Bronchial epithelial cell (primary cell): ENCODE measurements at regions not wholly inside any gene's neighbourhood (a gene's known extent, or its start where the extent isn't known, plus 50 kb on each side); places are given as distances from the start of the nearest gene placed in this dataset.
A peak's percentile ranks its signal among the peaks of the same experiment; 100 is the strongest.

Experiments used
- DNase-seq: peaks from one replicate; pipeline ENCODE4 v3.0.0-alpha.2; 2010; ENCODE audit warnings: low read depth
- FAIRE-seq: peaks from 2 replicates; lab custom pipeline; 2011; peaks lifted over from hg19 to GRCh38; lab: Jason Lieb, UNC
- H3K27me3 ChIP-seq: 2 replicates; pipeline ENCODE4 v1.5.1; 2011; ENCODE audit warnings: low read length; ENCODE audit not compliant: control insufficient read depth, insufficient read depth
- H3K36me3 ChIP-seq: 2 replicates; pipeline ENCODE4 v1.5.1; 2011; ENCODE audit warnings: low read length; ENCODE audit not compliant: control insufficient read depth, insufficient read depth
- H3K4me3 ChIP-seq: 2 replicates; pipeline ENCODE4 v1.5.1; 2011; ENCODE audit warnings: mild to moderate bottlenecking, low read depth, low read length, control low read depth
- CTCF ChIP-seq: IDR thresholded peaks from 2 replicates; pipeline ENCODE4 v1.5.1; 2011; ENCODE audit warnings: mild to moderate bottlenecking, moderate library complexity, low read length, control low read depth, inconsistent platforms; ENCODE audit not compliant: insufficient read depth, severe bottlenecking

- Histone ChIP-seq H3K36me3 (no peaks in the 10 kb centered on the region), H3K4me3 (no peak overlapping the region), H3K27me3 (no peaks in the 10 kb centered on the region)
- DNase-seq (peak; percentile 11), FAIRE-seq (no peak)
- TF ChIP-seq CTCF, result no peak
Observed at GRCh38 chr1:199720496-199720895, 307.0 kb upstream of the NR5A2 start.

GRCh38 chr1:199721001-199721400 lies 306.5 kb upstream of the NR5A2 start:
- Histone ChIP-seq H3K36me3 (no peaks in the 10 kb centered on the region), H3K27me3 (no peaks in the 10 kb centered on the region), H3K4me3 (no peak overlapping the region)
- FAIRE-seq (no peak), DNase-seq (no peak)
- TF ChIP-seq CTCF, result no peak

GRCh38 chr1:199723250-199723956 lies 304.1 kb upstream of the NR5A2 start:
- Histone ChIP-seq H3K27me3 (no peaks in the 10 kb centered on the region), H3K36me3 (no peaks in the 10 kb centered on the region), H3K4me3 (no peak overlapping the region)
- peak; percentile 27 for DNase-seq
- no peak for FAIRE-seq
- TF ChIP-seq CTCF, result no peak

GRCh38 chr1:199724049-199724448 lies 303.5 kb upstream of the NR5A2 start:
- FAIRE-seq (no peak), DNase-seq (no peak)
- Histone ChIP-seq H3K27me3 (no peaks in the 10 kb centered on the region), H3K4me3 (no peak overlapping the region), H3K36me3 (no peaks in the 10 kb centered on the region)
- no peak for TF ChIP-seq CTCF

- FAIRE-seq (no peak), DNase-seq (no peak)
- Histone ChIP-seq H3K36me3 (no peaks in the 10 kb centered on the region), H3K4me3 (no peak overlapping the region), H3K27me3 (no peaks in the 10 kb centered on the region)
- no peak for TF ChIP-seq CTCF
Observed at GRCh38 chr1:199725002-199725565, 302.4 kb upstream of the NR5A2 start.
